ENCODE measurements at regions not wholly inside any gene's neighbourhood (a gene's known extent, or its start where the extent isn't known, plus 50 kb on each side); places are given as distances from the start of the nearest gene placed in this dataset.

DNA sequence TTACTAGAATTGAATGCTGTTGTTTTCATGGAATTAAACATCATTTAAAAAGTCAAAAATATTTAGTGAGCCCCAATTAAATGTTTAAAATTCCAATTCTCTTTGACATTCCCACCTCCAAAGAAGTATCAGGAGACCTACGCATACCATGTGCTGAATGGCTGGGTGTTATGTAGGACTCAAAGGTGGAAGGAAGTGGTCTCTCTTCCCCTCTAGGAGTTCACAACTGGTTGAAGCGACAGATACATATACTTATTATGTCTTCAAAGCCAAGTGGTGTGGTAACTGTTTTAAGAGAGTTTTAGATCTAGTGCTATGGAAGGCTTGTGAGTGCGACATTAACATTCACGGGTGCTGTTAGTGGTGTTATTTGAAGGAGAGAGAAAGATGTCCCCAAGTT is 464.0 kb downstream of the ATP23 start:
- Mint-ChIP-seq H3K4me3 (no peak overlapping the region), H3K27ac (no peak overlapping the region), H3K36me3 (no peaks in the 10 kb centered on the region), H3K27me3 (ENCODE audit: low read depth in 3 of 3) (peaks cover 0 to 1% (median 0%) of the 10 kb centered on the region in 3 donors), H3K9me3 (peaks cover 0 to 3% (median 2%) of the 10 kb centered on the region in 7 donors), H3K4me1 (no peaks in the 10 kb centered on the region)
- H3K27ac ChIP-seq (ENCODE audit: low read depth in 1 of 2, low read length in 2 of 2), result no peak overlapping the region
- no peaks in the 10 kb centered on the region for H3K79me2 ChIP-seq (ENCODE audit: insufficient read depth, low read length)
- no peaks in the 10 kb centered on the region for H3K9me3 ChIP-seq (replicated peaks in 1 of 2; ENCODE audit: control insufficient read depth in 1 of 2, insufficient read depth in 1 of 2, low read length in 2 of 2)
- WGBS (ENCODE audit: insufficient coverage), result no CpG with 5 or more reads among the region's 4 CpGs
- H3K4me3 ChIP-seq (replicated peaks in 1 of 3; ENCODE audit: low read depth in 2 of 3, low read length in 3 of 3), result no peak overlapping the region
- no peaks in the 10 kb centered on the region for H3K27me3 ChIP-seq (ENCODE audit: control insufficient read depth in 2 of 2, insufficient read depth in 2 of 2, low read length in 2 of 2)
- no peaks in the 10 kb centered on the region for H3K4me1 ChIP-seq (ENCODE audit: control insufficient read depth in 1 of 2, insufficient read depth in 2 of 2, low read length in 2 of 2)
- no peak for DNase-seq
- H4K20me1 ChIP-seq (ENCODE audit: insufficient read depth, low read length), result no peaks in the 10 kb centered on the region
- intact Hi-C loops (cut with micrococcal nuclease), result no loop called here
- H3K9ac ChIP-seq (ENCODE audit: insufficient read depth, low read length, poor library complexity, severe bottlenecking), result no peak overlapping the region
- no peak overlapping the region for H3K4me2 ChIP-seq (replicated peaks; ENCODE audit: extremely low read depth, low read length, poor library complexity, severe bottlenecking)
- TF ChIP-seq, protein P1, sequence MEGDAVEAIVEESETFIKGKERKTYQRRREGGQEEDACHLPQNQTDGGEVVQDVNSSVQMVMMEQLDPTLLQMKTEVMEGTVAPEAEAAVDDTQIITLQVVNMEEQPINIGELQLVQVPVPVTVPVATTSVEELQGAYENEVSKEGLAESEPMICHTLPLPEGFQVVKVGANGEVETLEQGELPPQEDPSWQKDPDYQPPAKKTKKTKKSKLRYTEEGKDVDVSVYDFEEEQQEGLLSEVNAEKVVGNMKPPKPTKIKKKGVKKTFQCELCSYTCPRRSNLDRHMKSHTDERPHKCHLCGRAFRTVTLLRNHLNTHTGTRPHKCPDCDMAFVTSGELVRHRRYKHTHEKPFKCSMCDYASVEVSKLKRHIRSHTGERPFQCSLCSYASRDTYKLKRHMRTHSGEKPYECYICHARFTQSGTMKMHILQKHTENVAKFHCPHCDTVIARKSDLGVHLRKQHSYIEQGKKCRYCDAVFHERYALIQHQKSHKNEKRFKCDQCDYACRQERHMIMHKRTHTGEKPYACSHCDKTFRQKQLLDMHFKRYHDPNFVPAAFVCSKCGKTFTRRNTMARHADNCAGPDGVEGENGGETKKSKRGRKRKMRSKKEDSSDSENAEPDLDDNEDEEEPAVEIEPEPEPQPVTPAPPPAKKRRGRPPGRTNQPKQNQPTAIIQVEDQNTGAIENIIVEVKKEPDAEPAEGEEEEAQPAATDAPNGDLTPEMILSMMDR (IDR thresholded peaks at IDR 0.05), result no peak
- H3K36me3 ChIP-seq (replicated peaks in 1 of 2; ENCODE audit: control insufficient read depth in 1 of 2, insufficient read depth in 2 of 2, low read length in 2 of 2), result no peaks in the 10 kb centered on the region
- no peak overlapping the region for H2AFZ ChIP-seq (ENCODE audit: insufficient read depth, low read depth, low read length, poor library complexity, severe bottlenecking)

DNA sequence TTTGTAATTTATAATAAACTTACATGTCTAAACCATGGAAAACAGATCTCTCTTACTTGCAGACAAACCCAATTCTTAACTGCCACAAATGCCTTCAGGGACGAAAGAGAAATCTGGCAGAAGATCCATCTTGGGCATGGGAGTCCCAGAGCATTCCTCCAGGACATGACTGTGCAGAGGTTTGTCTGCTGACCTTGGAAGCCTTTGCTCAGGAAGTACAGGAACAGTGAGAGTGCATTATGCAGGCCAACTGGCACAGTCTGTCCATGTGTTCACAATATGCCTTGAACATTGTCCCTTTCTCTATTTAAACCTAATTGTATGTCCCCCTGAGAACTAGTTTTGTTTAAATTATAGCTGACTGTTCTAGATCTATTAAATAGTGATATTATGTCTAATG is 467.1 kb downstream of the ATP23 start:
- intact Hi-C loops (cut with micrococcal nuclease), result no loop called here
- Histone ChIP-seq H4K20me1 (ENCODE audit: insufficient read depth, low read length) (no peaks in the 10 kb centered on the region), H3K36me3 (replicated peaks in 1 of 2; ENCODE audit: control insufficient read depth in 1 of 2, insufficient read depth in 2 of 2, low read length in 2 of 2) (no peaks in the 10 kb centered on the region), H3K27ac (ENCODE audit: low read depth in 1 of 2, low read length in 2 of 2) (no peak overlapping the region), H3K79me2 (ENCODE audit: insufficient read depth, low read length) (no peaks in the 10 kb centered on the region), H3K4me1 (ENCODE audit: control insufficient read depth in 1 of 2, insufficient read depth in 2 of 2, low read length in 2 of 2) (no peaks in the 10 kb centered on the region), H3K4me3 (replicated peaks in 1 of 3; ENCODE audit: low read depth in 2 of 3, low read length in 3 of 3) (no peak overlapping the region), H3K27me3 (ENCODE audit: control insufficient read depth in 2 of 2, insufficient read depth in 2 of 2, low read length in 2 of 2) (no peaks in the 10 kb centered on the region), H3K9ac (ENCODE audit: insufficient read depth, low read length, poor library complexity, severe bottlenecking) (no peak overlapping the region), H3K9me3 (replicated peaks in 1 of 2; ENCODE audit: control insufficient read depth in 1 of 2, insufficient read depth in 1 of 2, low read length in 2 of 2) (no peaks in the 10 kb centered on the region), H2AFZ (ENCODE audit: insufficient read depth, low read depth, low read length, poor library complexity, severe bottlenecking) (no peak overlapping the region), H3K4me2 (replicated peaks; ENCODE audit: extremely low read depth, low read length, poor library complexity, severe bottlenecking) (no peak overlapping the region)
- WGBS (ENCODE audit: insufficient coverage), result 100% methylated on average over 1 of the region's 1 CpG
- no peaks in the 10 kb centered on the region for H3K4me1 Mint-ChIP-seq
- H3K27me3 Mint-ChIP-seq (ENCODE audit: low read depth in 3 of 3), result peaks cover 0 to 1% (median 0%) of the 10 kb centered on the region in 3 donors
- no peak for DNase-seq
- H3K27ac Mint-ChIP-seq, result no peak overlapping the region
- peaks cover 0 to 3% (median 2%) of the 10 kb centered on the region in 7 donors for H3K9me3 Mint-ChIP-seq
- TF ChIP-seq, protein P1 (IDR thresholded peaks at IDR 0.05), result no peak
- no peak overlapping the region for H3K4me3 Mint-ChIP-seq
- H3K36me3 Mint-ChIP-seq, result no peaks in the 10 kb centered on the region

All from CD14-positive monocyte (primary cell).